Effector CD4-positive, alpha-beta T cell (primary cell): ENCODE measurements at regions not wholly inside any gene's neighbourhood (a gene's known extent, or its start where the extent isn't known, plus 50 kb on each side); places are given as distances from the start of the nearest gene placed in this dataset.

Experiments
- DNase-seq: peaks from one replicate; pipeline ENCODE4 v3.0.0-alpha.2; 2020

DNA sequence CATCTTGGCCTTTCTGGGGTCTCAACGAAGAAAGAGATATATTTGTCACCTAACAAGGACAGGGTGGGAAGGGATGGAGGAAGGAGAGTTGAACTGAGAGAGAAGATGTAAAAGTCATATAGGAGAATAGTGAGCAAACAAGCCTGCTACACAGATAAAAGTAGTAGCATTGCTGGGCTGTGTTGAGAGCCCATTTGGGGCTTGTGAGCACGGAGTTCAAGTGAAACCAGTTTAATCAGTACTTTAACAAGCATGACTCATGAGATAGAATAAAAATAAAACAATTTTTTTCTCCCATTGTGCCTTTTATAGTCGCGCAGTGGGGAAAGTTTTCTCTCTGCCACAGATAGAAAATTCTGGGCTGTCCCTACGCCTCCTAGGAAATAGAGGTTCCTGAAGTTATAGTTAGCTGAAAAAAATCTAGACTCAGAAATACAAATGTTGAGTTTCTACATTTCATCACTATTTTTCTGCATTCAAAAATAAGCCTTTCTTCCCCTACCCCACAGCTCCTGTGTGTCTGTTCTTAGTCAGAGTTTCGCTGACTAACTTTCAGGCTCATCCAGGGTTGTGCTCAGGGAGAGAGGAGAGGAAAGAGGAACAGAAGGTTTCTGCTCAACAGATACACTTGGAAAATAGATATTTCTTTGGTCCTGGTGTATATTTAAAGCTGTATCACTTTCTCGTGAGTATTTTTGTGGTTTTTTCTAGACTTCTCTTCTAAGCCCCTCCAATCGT, 395.8 kb upstream of the ADAMTSL1 start:
- DNase-seq = no peak

DNA sequence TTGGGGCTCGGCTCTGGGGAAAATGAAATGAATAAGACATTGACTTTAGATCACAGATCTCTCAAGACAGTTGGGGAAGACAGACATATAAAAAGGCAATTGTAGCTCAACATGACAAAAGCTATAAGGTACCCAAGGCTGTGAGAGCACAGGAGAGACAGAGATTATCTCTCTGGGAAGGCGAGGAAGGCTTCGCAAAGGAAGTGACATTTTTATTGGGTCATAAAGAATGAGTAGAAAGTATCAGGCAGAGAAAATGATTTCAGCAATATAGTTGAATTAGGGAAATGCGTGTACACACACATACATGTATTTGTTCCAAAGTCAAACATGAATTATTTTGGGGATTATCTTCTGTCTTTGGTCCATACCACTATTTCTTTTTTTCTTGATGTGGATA, 381.8 kb upstream of the ADAMTSL1 start:
- no peak for DNase-seq

- no peak for DNase-seq
Observed at GRCh38 chr9:18106006-18106560, 367.9 kb upstream of the ADAMTSL1 start.

- DNase-seq = no peak
Observed at GRCh38 chr9:18109675-18110074, 364.3 kb upstream of the ADAMTSL1 start.

- DNase-seq = no peak
Observed at GRCh38 chr9:18111146-18111545, 362.8 kb upstream of the ADAMTSL1 start.

- no peak for DNase-seq
Observed at GRCh38 chr9:18114559-18115475, 359.1 kb upstream of the ADAMTSL1 start.

DNA sequence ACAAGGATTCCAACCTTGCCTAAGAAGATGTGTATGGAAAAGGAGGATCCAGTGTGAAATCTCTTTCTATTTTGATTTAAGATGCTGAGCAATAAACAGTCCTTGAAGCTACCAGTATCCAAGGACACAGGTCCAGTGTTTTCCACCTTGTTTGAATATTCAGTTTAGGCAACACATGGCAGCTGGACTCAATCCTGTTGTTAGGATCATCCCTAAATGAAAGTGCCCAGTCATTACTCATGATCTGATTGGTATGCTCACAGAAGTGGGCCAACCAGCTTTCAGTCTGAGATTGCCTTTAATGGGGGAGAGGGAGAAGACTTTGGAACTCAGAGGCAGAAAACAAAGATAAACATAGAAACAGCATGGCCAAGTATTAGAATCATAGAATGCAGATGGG, 355.7 kb upstream of the ADAMTSL1 start:
- no peak for DNase-seq

DNA sequence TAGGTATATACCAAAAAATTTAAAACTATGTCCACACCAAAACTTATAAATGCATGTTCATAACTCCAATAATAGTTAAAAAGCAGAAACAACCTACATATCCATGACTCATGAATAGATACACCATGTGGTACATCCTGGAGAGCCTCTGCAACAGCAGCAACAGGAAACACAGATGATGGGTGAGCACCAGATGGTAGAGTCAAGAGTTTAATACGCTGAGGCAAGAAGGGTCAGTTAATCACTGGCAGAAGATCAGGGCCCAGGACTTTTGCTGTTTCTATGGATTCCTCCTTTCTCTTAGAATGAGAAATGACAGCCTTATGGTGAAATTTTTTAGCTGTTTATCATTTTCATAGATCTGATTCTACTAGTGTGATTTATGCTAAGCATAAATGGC, 351.8 kb upstream of the ADAMTSL1 start:
- no peak for DNase-seq

GRCh38 chr9:18124760-18125159, 349.2 kb upstream of the ADAMTSL1 start:
- no peak for DNase-seq

GRCh38 chr9:18126831-18127498, 347.0 kb upstream of the ADAMTSL1 start:
- no peak for DNase-seq

DNA sequence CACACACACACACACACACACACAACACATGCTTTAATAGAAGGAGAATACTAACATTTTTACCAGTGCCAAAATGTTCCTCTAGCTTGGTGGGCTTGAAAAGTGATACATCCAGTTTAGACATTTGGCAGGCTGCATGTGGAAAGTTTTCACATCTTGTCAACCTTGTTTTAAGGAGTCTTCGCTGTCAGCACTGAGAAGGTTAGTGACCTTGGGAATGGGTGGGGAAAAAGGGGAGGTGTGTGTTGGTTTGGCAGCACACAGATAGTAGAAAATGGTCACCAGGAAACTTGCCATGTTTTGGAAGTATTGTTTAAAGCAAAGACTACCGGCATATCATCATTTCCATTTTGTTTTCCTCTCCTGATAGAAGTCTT, 346.5 kb upstream of the ADAMTSL1 start:
- no peak for DNase-seq

DNA sequence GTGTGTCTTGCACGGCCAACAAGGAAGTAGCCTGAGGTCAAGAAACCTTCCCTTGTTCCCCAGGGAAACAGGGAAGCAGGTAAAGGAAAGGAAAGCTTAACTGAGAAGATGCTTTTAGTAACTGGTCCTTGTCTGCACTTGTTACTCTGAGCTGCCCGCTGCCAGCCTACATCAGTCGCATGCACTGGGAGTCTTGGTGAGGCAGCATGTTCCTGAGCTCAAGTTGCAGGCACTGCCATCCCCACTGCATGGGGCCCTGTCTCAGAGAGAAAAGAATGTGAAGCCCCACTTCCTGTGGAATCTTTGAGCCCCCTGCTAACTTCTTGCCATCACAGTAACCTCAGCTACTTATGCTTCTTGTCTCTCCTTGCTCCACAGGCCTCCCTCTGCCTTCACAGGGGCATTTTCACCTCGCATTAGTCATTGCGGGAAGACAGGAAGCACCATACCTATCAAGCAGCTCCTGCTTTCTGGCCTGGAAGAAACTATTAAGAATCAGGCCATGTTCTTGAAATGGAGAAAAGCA, 344.1 kb upstream of the ADAMTSL1 start:
- DNase-seq = no peak

DNA sequence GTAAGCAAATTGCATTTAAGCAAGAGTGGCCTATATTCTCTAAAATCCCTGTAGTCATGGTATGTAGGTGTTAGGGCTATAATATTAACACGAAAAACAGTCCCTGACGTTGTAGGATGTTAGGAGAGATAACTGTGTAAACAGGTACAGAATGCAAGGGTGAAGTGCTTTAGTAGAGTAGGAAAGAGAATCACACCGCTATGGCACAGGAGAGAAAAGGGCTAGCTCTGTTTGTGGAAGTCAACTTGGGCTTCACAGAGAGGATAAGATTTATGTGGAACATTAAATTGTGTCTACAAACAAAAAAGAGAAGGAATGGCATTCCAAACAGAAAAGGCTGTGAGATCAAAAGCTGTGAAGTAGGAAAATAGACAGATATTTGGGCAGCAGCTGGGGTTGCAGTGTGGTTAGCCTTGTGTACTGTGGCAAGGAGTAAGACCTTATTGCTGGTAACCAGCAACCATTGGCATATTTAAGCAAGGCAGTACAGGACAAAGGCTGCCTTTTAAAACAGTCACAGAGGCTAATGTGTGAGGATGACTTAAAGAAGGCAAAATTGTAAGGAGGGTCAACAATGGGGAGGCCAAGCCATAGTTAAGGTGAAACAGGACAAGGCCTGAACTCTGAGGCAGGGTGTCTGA, 337.5 kb upstream of the ADAMTSL1 start:
- no peak for DNase-seq

DNA sequence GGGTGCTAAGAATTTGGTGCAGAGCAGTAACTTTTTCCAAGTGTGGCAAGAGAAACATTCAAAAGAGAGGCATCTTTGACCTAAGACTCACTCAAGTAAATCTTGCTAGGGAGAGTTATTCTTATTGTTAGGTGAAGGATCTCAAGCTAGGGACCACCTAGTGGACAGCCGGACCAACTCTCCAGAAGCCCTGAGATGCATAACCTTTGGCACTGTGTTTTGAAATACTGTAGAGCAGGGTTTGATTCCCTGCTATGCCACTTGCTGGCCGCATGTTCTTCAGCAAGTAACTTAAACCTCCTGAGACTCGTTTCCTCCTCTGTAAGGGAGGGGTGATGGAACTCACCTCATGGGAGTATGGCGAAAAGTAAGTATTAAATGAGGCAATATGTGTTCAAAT, 336.1 kb upstream of the ADAMTSL1 start:
- DNase-seq = no peak

DNA sequence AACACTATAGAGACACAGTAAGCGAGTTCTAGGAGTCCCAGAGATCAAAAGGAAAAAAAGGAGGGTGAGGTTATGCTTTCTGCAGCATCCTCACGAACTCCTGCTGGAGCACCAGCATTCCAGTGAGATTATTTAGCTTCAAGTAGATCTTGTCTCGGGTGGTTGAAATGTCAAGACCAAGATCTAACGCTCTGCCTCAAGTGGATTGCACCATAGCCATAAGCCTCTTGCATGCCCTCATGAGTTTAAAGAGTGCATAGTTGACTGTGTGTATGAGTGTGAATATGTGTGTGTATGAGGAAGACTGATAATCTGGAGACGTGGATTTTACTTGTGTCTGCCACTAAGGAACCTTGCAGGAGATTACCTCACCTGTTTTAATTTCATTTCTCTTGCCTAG, 335.3 kb upstream of the ADAMTSL1 start:
- DNase-seq = no peak

DNA sequence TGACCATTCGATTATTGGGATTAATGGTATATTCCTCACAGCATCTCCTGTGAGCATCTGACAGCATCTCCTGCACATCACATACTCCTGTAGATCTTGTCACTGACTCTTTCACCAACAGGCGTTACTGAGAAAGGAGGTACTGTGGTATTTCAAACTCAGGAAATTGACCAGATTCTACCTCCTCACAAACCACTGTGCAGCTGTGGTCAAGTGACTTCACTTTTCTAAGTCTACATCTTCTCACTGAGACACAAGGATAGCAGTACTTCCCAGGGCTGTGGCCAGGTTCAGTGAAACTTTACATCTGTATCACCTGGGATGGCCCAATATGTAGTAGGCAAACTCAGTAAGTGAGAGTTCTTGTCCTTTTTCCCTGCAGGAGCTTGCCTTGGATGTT, 332.3 kb upstream of the ADAMTSL1 start:
- no peak for DNase-seq

DNA sequence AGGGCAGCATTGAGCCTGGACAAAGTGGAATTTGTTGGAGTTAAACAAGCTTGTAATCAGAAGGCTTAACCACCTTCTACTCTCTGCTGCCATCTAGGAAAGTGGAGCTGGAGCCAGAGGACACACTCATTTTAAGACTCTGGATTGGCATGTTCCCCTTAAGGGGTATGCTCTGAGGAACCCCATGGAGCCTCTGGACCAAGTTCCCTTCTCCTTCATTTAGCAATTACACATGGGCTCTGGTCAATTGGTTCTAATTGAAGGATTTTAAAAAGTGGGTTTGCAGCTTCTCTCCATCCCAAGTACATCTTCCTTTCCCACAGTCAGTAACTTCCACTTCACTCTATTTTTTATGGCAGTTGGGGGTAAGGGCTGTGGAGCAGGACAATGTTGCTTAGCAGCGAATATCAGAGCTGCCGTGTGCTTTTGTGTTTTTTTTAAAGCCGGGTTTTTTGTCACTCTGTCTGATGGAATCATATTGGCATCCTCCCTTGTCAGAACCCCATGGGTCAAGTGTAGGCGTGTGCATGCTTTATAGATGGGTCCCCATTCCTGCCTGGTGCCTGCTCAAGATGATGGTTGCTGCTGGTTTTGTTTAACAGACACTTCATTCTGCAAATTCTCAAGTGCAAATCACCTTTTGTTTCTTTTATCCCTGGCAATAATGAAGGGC, 330.7 kb upstream of the ADAMTSL1 start:
- no peak for DNase-seq

GRCh38 chr9:18146329-18146728, 327.6 kb upstream of the ADAMTSL1 start:
- no peak for DNase-seq

DNA sequence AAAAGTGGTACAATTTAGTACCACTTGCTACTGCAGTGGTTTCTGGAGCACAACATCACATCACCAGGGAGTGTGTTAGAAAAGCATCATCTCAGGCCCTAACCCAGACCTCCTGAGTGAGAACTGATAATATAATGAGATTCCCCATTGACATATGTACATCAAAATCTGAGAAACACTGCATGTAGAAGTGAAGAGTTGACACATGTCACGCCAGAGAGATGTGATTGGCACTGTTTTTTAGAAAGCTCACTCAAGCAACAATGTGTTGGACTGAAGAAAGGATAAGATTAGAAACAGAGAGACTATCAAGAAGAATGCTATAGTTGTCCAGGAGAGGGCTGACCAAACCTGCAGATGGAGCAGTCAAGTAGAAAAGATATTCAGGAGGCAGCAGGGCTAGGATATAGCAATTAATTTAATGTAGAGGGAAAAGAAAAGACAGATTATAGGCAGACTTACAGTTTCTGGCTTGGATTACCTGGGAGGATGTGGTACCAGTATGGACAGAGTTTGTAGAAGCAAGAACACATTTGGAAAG, 324.4 kb upstream of the ADAMTSL1 start:
- DNase-seq = no peak

DNA sequence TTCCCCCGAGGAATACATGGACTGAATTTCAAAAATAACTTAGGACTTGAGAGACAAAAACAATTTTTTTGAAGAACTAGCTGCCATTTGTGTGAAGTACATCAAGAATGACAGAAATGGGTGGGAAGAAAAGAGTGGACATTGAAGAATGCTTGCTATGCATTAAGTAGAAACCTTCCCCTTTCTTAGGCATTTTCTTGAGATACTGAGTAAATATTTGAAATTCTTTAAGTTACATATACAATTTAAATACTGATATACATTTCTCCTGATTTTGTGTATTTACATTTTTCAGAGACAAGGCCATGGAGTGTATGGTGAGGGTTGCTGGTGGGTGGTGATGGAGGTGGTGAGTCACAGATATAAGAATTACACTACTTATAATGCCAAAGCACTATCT, 319.3 kb upstream of the ADAMTSL1 start:
- no peak for DNase-seq

GRCh38 chr9:18159254-18159653, 314.7 kb upstream of the ADAMTSL1 start:
- DNase-seq = no peak

DNA sequence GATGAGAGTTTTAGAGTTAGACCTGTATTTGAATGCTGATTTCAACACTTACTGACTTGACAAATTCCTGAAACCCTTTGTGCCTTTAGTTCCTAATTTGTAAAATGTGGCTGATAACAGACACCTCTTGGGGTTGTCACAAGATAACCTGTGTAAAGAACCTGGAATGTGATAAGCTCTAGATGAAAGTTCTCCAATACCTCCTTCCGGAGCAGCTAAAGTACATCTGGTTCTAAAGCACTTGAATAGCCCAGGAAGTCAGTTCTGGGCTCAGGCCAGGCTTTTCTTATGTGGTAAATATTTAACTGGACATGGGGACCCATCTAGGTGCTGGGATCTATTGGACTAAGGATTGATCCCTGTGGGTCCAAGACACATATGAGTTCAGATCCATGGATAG, 310.8 kb upstream of the ADAMTSL1 start:
- no peak for DNase-seq
